Activated B cell treated with CpG ODN at 0.5 μM for 24 hours (primary cell): ENCODE measurements at regions not wholly inside any gene's neighbourhood (a gene's known extent, or its start where the extent isn't known, plus 50 kb on each side); places are given as distances from the start of the nearest gene placed in this dataset.

Experiments
- ATAC-seq: fragments of 200-7000 bp; cut with Tn5 transposase; one replicate; pipeline ENCODE4 v1.10.0; 2021; ENCODE audit warnings: low read depth, mild to moderate bottlenecking, moderate library complexity
- CTCF ChIA-PET: fragments of 350-600 bp; sonication (Branson Sonifier 250); formaldehyde crosslinking; loops from one replicate; lab custom pipeline; 2021; ENCODE audit warnings: antibody characterized with exemption; lab: Charles Lee
- POLR2A ChIA-PET: fragments of 350-600 bp; sonication (Branson Sonifier 250); formaldehyde crosslinking; loops from one replicate; lab custom pipeline; 2021; ENCODE audit warnings: antibody characterized with exemption; lab: Charles Lee
- DNase-seq: peaks from one replicate; pipeline ENCODE4 v3.0.0; 2022
- H3K27ac Mint-ChIP-seq: one replicate; pipeline ENCODE4 v1.8.0; 2020; ENCODE audit warnings: mixed read lengths
- H3K27me3 Mint-ChIP-seq: one replicate; pipeline ENCODE4 v1.8.0; 2021; ENCODE audit warnings: mixed read lengths
- H3K36me3 Mint-ChIP-seq: one replicate; pipeline ENCODE4 v1.8.0; 2021; ENCODE audit warnings: low read depth, mixed read lengths
- H3K4me1 Mint-ChIP-seq: one replicate; pipeline ENCODE4 v1.8.0; 2021; ENCODE audit warnings: mixed read lengths
- H3K4me3 Mint-ChIP-seq: one replicate; pipeline ENCODE4 v1.8.0; 2020; ENCODE audit warnings: mild to moderate bottlenecking, mixed read lengths
- H3K9me3 Mint-ChIP-seq: one replicate; pipeline ENCODE4 v1.8.0; 2020; ENCODE audit warnings: mixed read lengths
- CTCF ChIP-seq: fragments of 200-600 bp; IDR thresholded peaks from one replicate; pipeline ENCODE4 v1.8.0; 2022; ENCODE audit warnings: antibody characterized with exemption, mild to moderate bottlenecking
- intact Hi-C: fragments of 100-400 bp; cut with micrococcal nuclease; formaldehyde crosslinking; loops from one replicate; pipeline ENCODE4 v1.15.1; 2024

GRCh38 chr11:45041596-45041995 is 90.9 kb upstream of the TP53I11 start:
- H3K27me3 Mint-ChIP-seq: no peaks in the 10 kb centered on the region
- POLR2A ChIA-PET: interaction anchor here (0.6 to 1.5 kb wide), 3 partner anchors 9 to 12 kb away, joined by 3 to 5 read pairs (median 5); no protein-coding TSS in a partner anchor

GRCh38 chr11:45042560-45042959 is 91.9 kb upstream of the TP53I11 start:
- no peak overlapping the region for H3K27ac Mint-ChIP-seq
- H3K4me3 Mint-ChIP-seq: no peak overlapping the region
- no peaks in the 10 kb centered on the region for H3K27me3 Mint-ChIP-seq
- ATAC-seq: no peak
- no peaks in the 10 kb centered on the region for H3K4me1 Mint-ChIP-seq
- ChIA-PET CTCF (no interaction called here), POLR2A (interaction anchor here (1.1 kb wide), 1 partner anchor 13 kb away, joined by 5 read pairs; no protein-coding TSS in a partner anchor)
- H3K9me3 Mint-ChIP-seq: peaks cover 7% of the 10 kb centered on the region
- H3K36me3 Mint-ChIP-seq: no peaks in the 10 kb centered on the region
- no peak for TF ChIP-seq CTCF
- intact Hi-C loops: no loop called here
- no peak for DNase-seq

More at GRCh38 chr11:45041596-45041995, 90.9 kb upstream of the TP53I11 start:
- Mint-ChIP-seq H3K4me1 (no peaks in the 10 kb centered on the region), H3K9me3 (peaks cover 7% of the 10 kb centered on the region), H3K27ac (no peak overlapping the region), H3K4me3 (no peak overlapping the region), H3K36me3 (no peaks in the 10 kb centered on the region)
- DNase-seq (no peak), ATAC-seq (no peak)
- intact Hi-C loops: no loop called here
- TF ChIP-seq CTCF: no peak
- CTCF ChIA-PET: no interaction called here

- Mint-ChIP-seq H3K36me3 (no peaks in the 10 kb centered on the region), H3K27ac (no peak overlapping the region), H3K27me3 (no peaks in the 10 kb centered on the region), H3K4me1 (no peaks in the 10 kb centered on the region), H3K9me3 (peaks cover 4% of the 10 kb centered on the region), H3K4me3 (no peak overlapping the region)
- POLR2A ChIA-PET: no interaction called here
- DNase-seq (no peak), ATAC-seq (no peak)
- no peak for TF ChIP-seq CTCF
- intact Hi-C loops: no loop called here
- CTCF ChIA-PET: no interaction called here
Measured at GRCh38 chr11:45043755-45044475, 93.2 kb upstream of the TP53I11 start.

- ATAC-seq: no peak
Measured at GRCh38 chr11:45045683-45046471, 95.2 kb upstream of the TP53I11 start.

More at GRCh38 chr11:45045683-45046471, 95.2 kb upstream of the TP53I11 start:
- Mint-ChIP-seq H3K4me1 (no peaks in the 10 kb centered on the region), H3K4me3 (no peak overlapping the region), H3K36me3 (no peaks in the 10 kb centered on the region), H3K27me3 (peaks cover 5% of the 10 kb centered on the region), H3K9me3 (peaks cover 4% of the 10 kb centered on the region), H3K27ac (no peak overlapping the region)
- intact Hi-C loops: no loop called here
- ChIA-PET POLR2A (interaction anchor here (0.8 kb wide), 1 partner anchor 560 kb away, joined by 16 read pairs; no protein-coding TSS in a partner anchor), CTCF (no interaction called here)
- TF ChIP-seq CTCF: no peak
- no peak for DNase-seq
